ENCODE measurements at regions not wholly inside any gene's neighbourhood (a gene's known extent, or its start where the extent isn't known, plus 50 kb on each side); places are given as distances from the start of the nearest gene placed in this dataset.

- Histone ChIP-seq H3K27ac (peak overlapping the region in 3 of 4 donors; percentile 32 to 44 (median 44)), H3K27me3 (no peaks in the 10 kb centered on the region), H3K36me3 (no peaks in the 10 kb centered on the region), H3K4me3 (no peak overlapping the region), H3K4me1 (peaks cover 0 to 19% (median 17%) of the 10 kb centered on the region in 4 donors), H3K9me3 (no peaks in the 10 kb centered on the region)
- TF ChIP-seq EP300 (IDR thresholded peaks at IDR 0.05) (no peak), CTCF (IDR thresholded peaks at IDR 0.05) (no peak), POLR2AphosphoS5 (IDR thresholded peaks at IDR 0.05) (no peak), POLR2A (IDR thresholded peaks at IDR 0.05) (no peak)
- intact Hi-C loops (cut with DNase I): loop anchor here (5.0 to 10.0 kb wide), 2 partner anchors 156 to 389 kb away; partner anchors contain the start of gene UBE2D3
- no peak for DNase-seq
- WGBS, 2 donors: 66 to 79% methylated on average over 4 of the region's 4 CpGs
Observed at GRCh38 chr4:102438396-102439235, 62.5 kb upstream of the NFKB1 start.

DNA sequence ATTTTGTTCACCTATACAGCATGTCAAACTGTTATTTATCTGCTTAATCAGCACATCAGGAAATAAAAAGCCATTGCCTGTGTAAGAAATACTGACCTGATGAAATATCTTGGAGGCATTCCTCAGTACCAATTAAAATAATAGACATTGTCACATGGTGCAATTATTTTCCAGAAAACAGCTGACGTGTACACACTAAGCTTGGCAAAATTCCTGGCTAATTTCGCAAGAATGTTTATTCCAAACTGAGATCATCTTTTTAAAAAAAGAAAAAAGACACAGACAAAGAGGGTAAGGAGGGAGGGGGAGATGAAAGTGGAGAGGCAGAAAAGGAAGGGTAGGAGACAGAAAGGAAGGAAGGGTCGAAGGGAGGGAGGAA lies 61.9 kb upstream of the NFKB1 start:
- no peaks in the 10 kb centered on the region for H3K27me3 ChIP-seq
- no peaks in the 10 kb centered on the region for H3K36me3 ChIP-seq
- peak overlapping the region; percentile 32 to 46 (median 42) for H3K27ac ChIP-seq
- peak in 2 of 4 donors; percentile 56 to 75 for TF ChIP-seq POLR2AphosphoS5 (IDR thresholded peaks at IDR 0.05)
- TF ChIP-seq CTCF (IDR thresholded peaks at IDR 0.05): no peak
- no peak for DNase-seq
- H3K4me3 ChIP-seq: no peak overlapping the region
- H3K4me1 ChIP-seq: peaks cover 0 to 19% (median 17%) of the 10 kb centered on the region in 4 donors
- H3K9me3 ChIP-seq: no peaks in the 10 kb centered on the region
- intact Hi-C loops (cut with DNase I): loop anchor here (5.0 to 10.0 kb wide), 2 partner anchors 156 to 388 kb away; partner anchors contain the start of gene UBE2D3
- WGBS, 2 donors: 53 to 60% methylated on average over 3 of the region's 3 CpGs

- Histone ChIP-seq H3K4me3 (no peak overlapping the region), H3K27me3 (no peaks in the 10 kb centered on the region), H3K36me3 (no peaks in the 10 kb centered on the region), H3K9me3 (no peaks in the 10 kb centered on the region), H3K27ac (peak overlapping the region in 3 of 4 donors; percentile 41 to 46 (median 44)), H3K4me1 (peaks cover 0 to 19% (median 17%) of the 10 kb centered on the region in 4 donors)
- DNase-seq: no peak
- TF ChIP-seq EP300 (IDR thresholded peaks at IDR 0.05): no peak
- peak in 2 of 4 donors; percentile 25 to 40 for TF ChIP-seq POLR2AphosphoS5 (IDR thresholded peaks at IDR 0.05)
- intact Hi-C loops (cut with DNase I): loop anchor here (2.0 to 10.0 kb wide), 3 partner anchors 61 to 387 kb away; partner anchors contain the start of genes NFKB1 and UBE2D3
Observed at GRCh38 chr4:102439812-102440211, 61.3 kb upstream of the NFKB1 start.

DNA sequence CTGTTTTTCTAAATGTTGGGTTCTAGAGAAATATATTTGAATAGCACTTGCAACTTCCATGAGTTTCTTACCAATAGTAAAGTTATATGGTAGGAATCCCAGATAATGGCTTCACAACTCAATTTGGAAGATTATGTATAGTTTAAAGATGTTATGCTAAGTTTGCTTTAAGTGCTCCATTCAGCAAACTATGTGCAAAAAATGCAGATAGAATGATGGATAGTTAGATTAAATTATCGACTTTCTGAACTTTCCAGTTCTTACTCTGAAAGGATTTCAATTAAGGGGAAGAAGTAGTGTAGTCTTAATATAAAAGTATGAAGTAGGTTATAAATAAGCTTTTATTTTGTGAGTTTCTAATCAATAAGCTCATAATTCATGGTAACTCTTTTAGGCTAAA lies 60.7 kb upstream of the NFKB1 start:
- H3K27ac ChIP-seq: no peak overlapping the region
- TF ChIP-seq POLR2AphosphoS5 (IDR thresholded peaks at IDR 0.05) (no peak), POLR2A (IDR thresholded peaks at IDR 0.05) (no peak), CTCF (IDR thresholded peaks at IDR 0.05) (no peak), EP300 (IDR thresholded peaks at IDR 0.05) (no peak)
- H3K36me3 ChIP-seq: no peaks in the 10 kb centered on the region
- no peak for DNase-seq
- H3K27me3 ChIP-seq: no peaks in the 10 kb centered on the region
- intact Hi-C loops (cut with DNase I): loop anchor here (2.0 kb wide), 1 partner anchor 60 kb away; the partner anchor contains the start of gene NFKB1
- H3K4me1 ChIP-seq: peaks cover 0 to 19% (median 17%) of the 10 kb centered on the region in 4 donors
- no peak overlapping the region for H3K4me3 ChIP-seq
- WGBS, 2 donors: 86 to 90% methylated on average over 1 of the region's 1 CpG
- no peaks in the 10 kb centered on the region for H3K9me3 ChIP-seq
